ENCODE measurements at regions not wholly inside any gene's neighbourhood (a gene's known extent, or its start where the extent isn't known, plus 50 kb on each side); places are given as distances from the start of the nearest gene placed in this dataset.

DNA sequence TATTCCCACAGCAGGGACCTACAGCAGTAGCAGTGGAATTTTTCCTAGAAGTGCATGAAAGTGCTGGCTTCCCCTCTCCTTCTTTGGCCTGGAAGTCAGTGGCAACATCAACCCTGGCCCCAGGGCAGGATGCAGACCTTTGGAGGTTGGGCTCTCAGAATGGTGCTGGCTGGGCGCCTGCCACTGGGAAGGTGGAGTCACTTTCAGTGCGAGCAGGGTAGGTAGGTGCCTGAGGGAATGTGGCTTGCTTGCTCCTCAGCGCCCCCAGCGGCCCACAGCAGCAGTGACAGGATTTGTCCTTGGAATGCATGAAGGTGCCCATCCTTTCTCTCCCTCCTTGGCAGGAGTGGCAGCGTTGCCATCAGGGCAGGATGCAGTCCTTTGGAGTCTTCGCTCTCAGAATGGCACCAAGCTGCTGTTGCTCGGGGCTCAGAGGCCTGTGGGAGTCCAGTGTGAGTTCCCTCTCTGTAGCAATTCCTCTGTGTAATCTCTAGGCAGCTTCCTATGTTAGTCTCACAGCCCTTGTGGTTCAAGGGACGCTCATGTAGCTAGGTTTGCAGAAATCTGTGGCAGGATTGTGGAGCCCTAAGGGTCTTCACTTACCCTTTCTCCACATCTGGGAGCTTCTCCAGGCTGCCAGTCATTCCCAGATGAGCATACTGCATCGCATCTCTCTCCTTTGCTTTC lies 354.4 kb upstream of the DACH1 start:
- Histone ChIP-seq H4K20me1 (ENCODE audit: control insufficient read depth, insufficient read depth) (no peaks in the 10 kb centered on the region), H3K79me2 (ENCODE audit: control insufficient read depth, insufficient read depth, low read length) (no peaks in the 10 kb centered on the region), H3K27ac (ENCODE audit: control insufficient read depth, insufficient read depth) (no peak overlapping the region), H3K4me2 (ENCODE audit: control insufficient read depth, insufficient read depth) (no peak overlapping the region), H3K9ac (ENCODE audit: control insufficient read depth, insufficient read depth, low read length) (no peak overlapping the region), H3K4me3 (no peak overlapping the region), H3K9me3 (replicated peaks; ENCODE audit: control insufficient read depth, insufficient read depth, low read length) (no peaks in the 10 kb centered on the region), H3K4me1 (ENCODE audit: control insufficient read depth, insufficient read depth, low read length) (no peaks in the 10 kb centered on the region), H2AFZ (ENCODE audit: control insufficient read depth, low read depth, low read length) (no peak overlapping the region), H3K36me3 (ENCODE audit: control insufficient read depth in 2 of 2, insufficient read depth in 2 of 2, low read length in 1 of 2) (no peaks in the 10 kb centered on the region), H3K27me3 (replicated peaks in 1 of 2; ENCODE audit: control insufficient read depth in 2 of 2, insufficient read depth in 2 of 2, low read length in 1 of 2) (no peaks in the 10 kb centered on the region)
- WGBS (ENCODE audit: insufficient coverage, insufficient replicate concordance, low lambda C conversion rate, missing lambda C conversion rate) = 22% methylated on average over 9 of the region's 9 CpGs
- no TSS peak for BruUV-seq (replicated peaks)
- ChIA-PET POLR2A (no interaction called here), RAD21 (ENCODE audit: unreplicated experiment) (no interaction called here), CTCF (interaction anchor here (0.6 to 1.5 kb wide), 2 partner anchors 10 to 11 kb away, joined by 4 to 5 read pairs; no protein-coding TSS in a partner anchor), SMC1A (ENCODE audit: uncharacterized antibody, unreplicated experiment) (no interaction called here)
- intact Hi-C loops (cut with micrococcal nuclease; ENCODE audit: unreplicated experiment) = no loop called here
- in situ Hi-C loops (cut with MboI) = no loop called here
- DNase-seq (ENCODE audit: low read depth, low spot score) = no peak
- FAIRE-seq = no peak
- peak; percentile 84 for ATAC-seq
- TF ChIP-seq E4F1 (IDR thresholded peaks at IDR 0.05; ENCODE audit: borderline replicate concordance, partially characterized antibody) (no peak), ZZZ3 (IDR thresholded peaks at IDR 0.05; ENCODE audit: control insufficient read depth, insufficient read length, low read depth) (no peak), RELB (IDR thresholded peaks at IDR 0.05; ENCODE audit: low read depth) (no peak), CBFB (IDR thresholded peaks at IDR 0.05; ENCODE audit: low read depth) (no peak), HDAC2 (IDR thresholded peaks at IDR 0.05) (no peak), HCFC1 (IDR thresholded peaks at IDR 0.05; ENCODE audit: low read length) (no peak), RAD21 (IDR thresholded peaks at IDR 0.05; ENCODE audit: insufficient read depth, low read depth, low read length) (peak; percentile 27; the same call in 1 of the 2 replicates)
- TF ChIP-seq, protein P1, sequence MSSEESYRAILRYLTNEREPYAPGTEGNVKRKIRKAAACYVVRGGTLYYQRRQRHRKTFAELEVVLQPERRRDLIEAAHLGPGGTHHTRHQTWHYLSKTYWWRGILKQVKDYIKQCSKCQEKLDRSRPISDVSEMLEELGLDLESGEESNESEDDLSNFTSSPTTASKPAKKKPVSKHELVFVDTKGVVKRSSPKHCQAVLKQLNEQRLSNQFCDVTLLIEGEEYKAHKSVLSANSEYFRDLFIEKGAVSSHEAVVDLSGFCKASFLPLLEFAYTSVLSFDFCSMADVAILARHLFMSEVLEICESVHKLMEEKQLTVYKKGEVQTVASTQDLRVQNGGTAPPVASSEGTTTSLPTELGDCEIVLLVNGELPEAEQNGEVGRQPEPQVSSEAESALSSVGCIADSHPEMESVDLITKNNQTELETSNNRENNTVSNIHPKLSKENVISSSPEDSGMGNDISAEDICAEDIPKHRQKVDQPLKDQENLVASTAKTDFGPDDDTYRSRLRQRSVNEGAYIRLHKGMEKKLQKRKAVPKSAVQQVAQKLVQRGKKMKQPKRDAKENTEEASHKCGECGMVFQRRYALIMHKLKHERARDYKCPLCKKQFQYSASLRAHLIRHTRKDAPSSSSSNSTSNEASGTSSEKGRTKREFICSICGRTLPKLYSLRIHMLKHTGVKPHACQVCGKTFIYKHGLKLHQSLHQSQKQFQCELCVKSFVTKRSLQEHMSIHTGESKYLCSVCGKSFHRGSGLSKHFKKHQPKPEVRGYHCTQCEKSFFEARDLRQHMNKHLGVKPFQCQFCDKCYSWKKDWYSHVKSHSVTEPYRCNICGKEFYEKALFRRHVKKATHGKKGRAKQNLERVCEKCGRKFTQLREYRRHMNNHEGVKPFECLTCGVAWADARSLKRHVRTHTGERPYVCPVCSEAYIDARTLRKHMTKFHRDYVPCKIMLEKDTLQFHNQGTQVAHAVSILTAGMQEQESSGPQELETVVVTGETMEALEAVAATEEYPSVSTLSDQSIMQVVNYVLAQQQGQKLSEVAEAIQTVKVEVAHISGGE (CRISPR knock-in tag; IDR thresholded peaks at IDR 0.05) = no peak
- TF ChIP-seq, protein P2, sequence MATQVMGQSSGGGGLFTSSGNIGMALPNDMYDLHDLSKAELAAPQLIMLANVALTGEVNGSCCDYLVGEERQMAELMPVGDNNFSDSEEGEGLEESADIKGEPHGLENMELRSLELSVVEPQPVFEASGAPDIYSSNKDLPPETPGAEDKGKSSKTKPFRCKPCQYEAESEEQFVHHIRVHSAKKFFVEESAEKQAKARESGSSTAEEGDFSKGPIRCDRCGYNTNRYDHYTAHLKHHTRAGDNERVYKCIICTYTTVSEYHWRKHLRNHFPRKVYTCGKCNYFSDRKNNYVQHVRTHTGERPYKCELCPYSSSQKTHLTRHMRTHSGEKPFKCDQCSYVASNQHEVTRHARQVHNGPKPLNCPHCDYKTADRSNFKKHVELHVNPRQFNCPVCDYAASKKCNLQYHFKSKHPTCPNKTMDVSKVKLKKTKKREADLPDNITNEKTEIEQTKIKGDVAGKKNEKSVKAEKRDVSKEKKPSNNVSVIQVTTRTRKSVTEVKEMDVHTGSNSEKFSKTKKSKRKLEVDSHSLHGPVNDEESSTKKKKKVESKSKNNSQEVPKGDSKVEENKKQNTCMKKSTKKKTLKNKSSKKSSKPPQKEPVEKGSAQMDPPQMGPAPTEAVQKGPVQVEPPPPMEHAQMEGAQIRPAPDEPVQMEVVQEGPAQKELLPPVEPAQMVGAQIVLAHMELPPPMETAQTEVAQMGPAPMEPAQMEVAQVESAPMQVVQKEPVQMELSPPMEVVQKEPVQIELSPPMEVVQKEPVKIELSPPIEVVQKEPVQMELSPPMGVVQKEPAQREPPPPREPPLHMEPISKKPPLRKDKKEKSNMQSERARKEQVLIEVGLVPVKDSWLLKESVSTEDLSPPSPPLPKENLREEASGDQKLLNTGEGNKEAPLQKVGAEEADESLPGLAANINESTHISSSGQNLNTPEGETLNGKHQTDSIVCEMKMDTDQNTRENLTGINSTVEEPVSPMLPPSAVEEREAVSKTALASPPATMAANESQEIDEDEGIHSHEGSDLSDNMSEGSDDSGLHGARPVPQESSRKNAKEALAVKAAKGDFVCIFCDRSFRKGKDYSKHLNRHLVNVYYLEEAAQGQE (IDR thresholded peaks at IDR 0.05; ENCODE audit: low read depth, low read length) = no peak
- TF ChIP-seq, protein P3, sequence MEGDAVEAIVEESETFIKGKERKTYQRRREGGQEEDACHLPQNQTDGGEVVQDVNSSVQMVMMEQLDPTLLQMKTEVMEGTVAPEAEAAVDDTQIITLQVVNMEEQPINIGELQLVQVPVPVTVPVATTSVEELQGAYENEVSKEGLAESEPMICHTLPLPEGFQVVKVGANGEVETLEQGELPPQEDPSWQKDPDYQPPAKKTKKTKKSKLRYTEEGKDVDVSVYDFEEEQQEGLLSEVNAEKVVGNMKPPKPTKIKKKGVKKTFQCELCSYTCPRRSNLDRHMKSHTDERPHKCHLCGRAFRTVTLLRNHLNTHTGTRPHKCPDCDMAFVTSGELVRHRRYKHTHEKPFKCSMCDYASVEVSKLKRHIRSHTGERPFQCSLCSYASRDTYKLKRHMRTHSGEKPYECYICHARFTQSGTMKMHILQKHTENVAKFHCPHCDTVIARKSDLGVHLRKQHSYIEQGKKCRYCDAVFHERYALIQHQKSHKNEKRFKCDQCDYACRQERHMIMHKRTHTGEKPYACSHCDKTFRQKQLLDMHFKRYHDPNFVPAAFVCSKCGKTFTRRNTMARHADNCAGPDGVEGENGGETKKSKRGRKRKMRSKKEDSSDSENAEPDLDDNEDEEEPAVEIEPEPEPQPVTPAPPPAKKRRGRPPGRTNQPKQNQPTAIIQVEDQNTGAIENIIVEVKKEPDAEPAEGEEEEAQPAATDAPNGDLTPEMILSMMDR (IDR thresholded peaks at IDR 0.05 in 2 of 3, conservative IDR thresholded peaks at IDR 0.05 in 1 of 3; ENCODE audit: control insufficient read depth in 2 of 3, extremely low read depth in 1 of 3, insufficient read depth in 1 of 3, low read depth in 3 of 3, low read length in 3 of 3) = peak; percentile 54 to 83 (median 58)
